Colonic mucosa (tissue), 4 donors: ENCODE measurements at regions not wholly inside any gene's neighbourhood (a gene's known extent, or its start where the extent isn't known, plus 50 kb on each side); places are given as distances from the start of the nearest gene placed in this dataset.
"Not testable (repeated sequence)": the region's sequence is repeated elsewhere in the genome, so short reads cannot be mapped to it uniquely, and the experiment has no call there.

Source experiments
- DNase-seq: peaks from one replicate; pipeline ENCODE4 v3.0.0-alpha.2; 2020
- H3K27ac ChIP-seq: fragments of 200-600 bp; one replicate; pipeline ENCODE4 v1.8.0; 2021
- H3K27me3 ChIP-seq: fragments of 200-600 bp; one replicate; pipeline ENCODE4 v1.8.0; 2021
- H3K36me3 ChIP-seq: fragments of 200-600 bp; one replicate; pipeline ENCODE4 v1.8.0; 2021
- H3K4me1 ChIP-seq: fragments of 200-600 bp; one replicate; pipeline ENCODE4 v1.8.0; 2021; ENCODE audit warnings: mild to moderate bottlenecking
- H3K4me3 ChIP-seq: fragments of 200-600 bp; one replicate; pipeline ENCODE4 v1.8.0; 2021
- H3K9ac ChIP-seq, 2 donors: one replicate each; pipeline ENCODE4 v1.7.0; 2013; ENCODE audit warnings: control low read depth in 2 of 2, low read depth in 2 of 2, low read length in 2 of 2
- H3K9me3 ChIP-seq: fragments of 200-600 bp; one replicate; pipeline ENCODE4 v1.8.0; 2021
- CTCF ChIP-seq: fragments of 200-600 bp; IDR thresholded peaks from one replicate; pipeline ENCODE4 v1.8.0; 2022; ENCODE audit warnings: antibody characterized with exemption, mild to moderate bottlenecking
- intact Hi-C: fragments of 100-400 bp; cut with DNase I; formaldehyde crosslinking; loops from one replicate; pipeline ENCODE4 v1.14.1; 2022
- donor health status: healthy.
- donor health status: DM: no; HTN: no; CAD: no.
- donor health status: DM: no; HTN: no; CAD: no.

GRCh38 chr20:47921408-47921807, 136.1 kb upstream of the SULF2 start:
- H3K9ac ChIP-seq: no peak overlapping the region
- TF ChIP-seq CTCF: no peak
- H3K27me3 ChIP-seq: no peaks in the 10 kb centered on the region
- no peaks in the 10 kb centered on the region for H3K4me1 ChIP-seq
- intact Hi-C loops: no loop called here
- no peak overlapping the region for H3K4me3 ChIP-seq
- no peaks in the 10 kb centered on the region for H3K36me3 ChIP-seq
- H3K9me3 ChIP-seq: no peaks in the 10 kb centered on the region
- H3K27ac ChIP-seq: no peak overlapping the region
- no peak for DNase-seq

GRCh38 chr20:47917549-47918070, 132.3 kb upstream of the SULF2 start:
- DNase-seq: no peak
- intact Hi-C loops: no loop called here

GRCh38 chr20:47915495-47915894, 130.2 kb upstream of the SULF2 start:
- intact Hi-C loops: no loop called here
- H3K9me3 ChIP-seq: no peaks in the 10 kb centered on the region
- no peak for DNase-seq
- no peaks in the 10 kb centered on the region for H3K4me1 ChIP-seq
- no peak overlapping the region for H3K27ac ChIP-seq
- H3K4me3 ChIP-seq: no peak overlapping the region
- no peaks in the 10 kb centered on the region for H3K27me3 ChIP-seq
- no peak overlapping the region for H3K9ac ChIP-seq
- no peak for TF ChIP-seq CTCF
- no peaks in the 10 kb centered on the region for H3K36me3 ChIP-seq

More at GRCh38 chr20:47917549-47918070, 132.3 kb upstream of the SULF2 start:
- no peaks in the 10 kb centered on the region for H3K36me3 ChIP-seq
- no peaks in the 10 kb centered on the region for H3K4me1 ChIP-seq
- TF ChIP-seq CTCF: no peak
- no peak overlapping the region for H3K27ac ChIP-seq
- no peak overlapping the region for H3K4me3 ChIP-seq
- H3K27me3 ChIP-seq: no peaks in the 10 kb centered on the region
- no peak overlapping the region for H3K9ac ChIP-seq
- no peaks in the 10 kb centered on the region for H3K9me3 ChIP-seq

GRCh38 chr20:47914792-47915191, 129.5 kb upstream of the SULF2 start:
- H3K9ac ChIP-seq: no peak overlapping the region
- TF ChIP-seq CTCF: no peak
- H3K27ac ChIP-seq: no peak overlapping the region
- intact Hi-C loops: no loop called here
- no peaks in the 10 kb centered on the region for H3K4me1 ChIP-seq
- no peak overlapping the region for H3K4me3 ChIP-seq
- H3K36me3 ChIP-seq: no peaks in the 10 kb centered on the region
- no peaks in the 10 kb centered on the region for H3K27me3 ChIP-seq
- no peaks in the 10 kb centered on the region for H3K9me3 ChIP-seq
- DNase-seq: no peak

- H3K4me3 ChIP-seq, H3K36me3 ChIP-seq, H3K9me3 ChIP-seq, DNase-seq, intact Hi-C loops, H3K27ac ChIP-seq, H3K4me1 ChIP-seq, H3K27me3 ChIP-seq, H3K9ac ChIP-seq: not testable (repeated sequence)
These were observed 127.7 kb upstream of the SULF2 start for GRCh38 chr20:47912786-47913501.

- H3K36me3 ChIP-seq, H3K27ac ChIP-seq, H3K27me3 ChIP-seq, H3K9ac ChIP-seq, DNase-seq, H3K4me3 ChIP-seq, H3K4me1 ChIP-seq, intact Hi-C loops, H3K9me3 ChIP-seq: not testable (repeated sequence)
These were observed 126.9 kb upstream of the SULF2 start for GRCh38 chr20:47912165-47912564.

- H3K9ac ChIP-seq, DNase-seq, H3K27ac ChIP-seq, H3K4me3 ChIP-seq, H3K27me3 ChIP-seq, intact Hi-C loops, H3K4me1 ChIP-seq, H3K9me3 ChIP-seq, H3K36me3 ChIP-seq: not testable (repeated sequence)
These were observed 124.6 kb upstream of the SULF2 start for GRCh38 chr20:47909696-47910369.

GRCh38 chr20:47908361-47909035, 123.2 kb upstream of the SULF2 start:
- DNase-seq, H3K36me3 ChIP-seq, H3K27me3 ChIP-seq, H3K9ac ChIP-seq, H3K27ac ChIP-seq, H3K4me1 ChIP-seq, intact Hi-C loops, H3K9me3 ChIP-seq, H3K4me3 ChIP-seq: not testable (repeated sequence)

GRCh38 chr20:47907951-47908350, 122.7 kb upstream of the SULF2 start:
- DNase-seq, H3K27me3 ChIP-seq, H3K4me3 ChIP-seq, H3K27ac ChIP-seq, H3K9me3 ChIP-seq, intact Hi-C loops, H3K4me1 ChIP-seq, H3K36me3 ChIP-seq, H3K9ac ChIP-seq: not testable (repeated sequence)
